Loucy (cell line): ENCODE measurements at regions not wholly inside any gene's neighbourhood (a gene's known extent, or its start where the extent isn't known, plus 50 kb on each side); places are given as distances from the start of the nearest gene placed in this dataset.
"Not testable (repeated sequence)": the region's sequence is repeated elsewhere in the genome, so short reads cannot be mapped to it uniquely, and the experiment has no call there.

Source experiments
- EZH2phosphoT487 ChIP-seq: fragments of 200-600 bp; IDR thresholded peaks from 2 replicates; pipeline ENCODE4 v1.6.1; 2018; ENCODE audit warnings: antibody characterized with exemption, mild to moderate bottlenecking, moderate library complexity, borderline replicate concordance
- TF ChIP-seq, protein P1 (sequence below): fragments of 200-600 bp; sonication (generic); conservative IDR thresholded peaks from 2 replicates; pipeline ENCODE4 v1.5.1; 2014; ENCODE audit warnings: mild to moderate bottlenecking, antibody characterized with exemption, low read length

DNA sequence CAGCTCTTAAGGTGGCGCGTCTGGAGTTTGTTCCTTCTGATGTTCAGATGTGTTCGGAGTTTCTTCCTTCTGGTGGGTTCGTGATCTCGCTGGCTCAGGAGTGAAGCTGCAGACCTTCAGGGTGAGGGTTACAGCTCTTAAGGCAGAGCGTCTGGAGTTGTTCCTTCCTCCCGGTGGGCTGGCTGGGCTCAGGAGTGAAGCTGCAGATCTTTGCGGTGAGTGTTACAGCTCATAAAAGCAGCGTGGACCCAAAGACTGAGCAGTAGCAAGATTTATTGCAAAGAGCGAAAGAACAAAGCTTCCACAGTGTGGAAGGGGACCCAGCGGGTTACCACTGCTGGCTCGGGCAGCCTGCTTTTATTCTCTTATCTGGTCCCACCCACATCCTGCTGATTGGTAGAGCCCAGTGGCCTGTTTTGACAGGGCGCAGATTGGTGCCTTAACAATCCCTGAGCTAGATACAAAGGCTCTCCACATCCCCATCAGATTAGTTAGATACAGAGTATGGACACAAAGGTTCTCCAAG is 244.3 kb downstream of the PLA2G4A start:
- TF ChIP-seq, protein P1, sequence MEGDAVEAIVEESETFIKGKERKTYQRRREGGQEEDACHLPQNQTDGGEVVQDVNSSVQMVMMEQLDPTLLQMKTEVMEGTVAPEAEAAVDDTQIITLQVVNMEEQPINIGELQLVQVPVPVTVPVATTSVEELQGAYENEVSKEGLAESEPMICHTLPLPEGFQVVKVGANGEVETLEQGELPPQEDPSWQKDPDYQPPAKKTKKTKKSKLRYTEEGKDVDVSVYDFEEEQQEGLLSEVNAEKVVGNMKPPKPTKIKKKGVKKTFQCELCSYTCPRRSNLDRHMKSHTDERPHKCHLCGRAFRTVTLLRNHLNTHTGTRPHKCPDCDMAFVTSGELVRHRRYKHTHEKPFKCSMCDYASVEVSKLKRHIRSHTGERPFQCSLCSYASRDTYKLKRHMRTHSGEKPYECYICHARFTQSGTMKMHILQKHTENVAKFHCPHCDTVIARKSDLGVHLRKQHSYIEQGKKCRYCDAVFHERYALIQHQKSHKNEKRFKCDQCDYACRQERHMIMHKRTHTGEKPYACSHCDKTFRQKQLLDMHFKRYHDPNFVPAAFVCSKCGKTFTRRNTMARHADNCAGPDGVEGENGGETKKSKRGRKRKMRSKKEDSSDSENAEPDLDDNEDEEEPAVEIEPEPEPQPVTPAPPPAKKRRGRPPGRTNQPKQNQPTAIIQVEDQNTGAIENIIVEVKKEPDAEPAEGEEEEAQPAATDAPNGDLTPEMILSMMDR: not testable (repeated sequence)
- not testable (repeated sequence) for TF ChIP-seq EZH2phosphoT487
